SK-N-SH (cell line): ENCODE measurements at regions not wholly inside any gene's neighbourhood (a gene's known extent, or its start where the extent isn't known, plus 50 kb on each side); places are given as distances from the start of the nearest gene placed in this dataset.

Experiments used
- CTCF ChIA-PET: fragments of 300-600, 350-600 bp; formaldehyde crosslinking; extraction: SDS; loops from one replicate; lab custom pipeline; 2021; lab: Yijun Ruan, JAX
- POLR2A ChIA-PET: fragments of 350-600 bp; sonication (Branson Sonifier 250); formaldehyde crosslinking; extraction: SDS; loops from one replicate; lab custom pipeline; 2020; ENCODE audit warnings: antibody characterized with exemption, inconsistent platforms; lab: Yijun Ruan, JAX
- DNase-seq: peaks from one replicate; pipeline ENCODE4 v3.0.0; 2012
- H2AFZ ChIP-seq: fragments of 200-600 bp; sonication (generic); 2 replicates; pipeline ENCODE4 v1.8.1; 2016; ENCODE audit warnings: antibody characterized with exemption, mild to moderate bottlenecking, low read depth
- H3F3A ChIP-seq: fragments of 200-600 bp; sonication (generic); replicated peaks from 2 replicates; pipeline ENCODE3; 2016; ENCODE audit warnings: antibody characterized with exemption, mild to moderate bottlenecking; ENCODE audit not compliant: insufficient read depth
- H3K27ac ChIP-seq, 2 experiments: fragments of 200-500 bp in 1 of 2; fragments of 200-600 bp in 1 of 2; sonication (Bioruptor generic) in 1 of 2; sonication (generic), shearing (Covaris generic) in 1 of 2; 2 replicates each; pipeline versions ENCODE4 v1.5.1 to v1.6.1; 2014 to 2016; ENCODE audit warnings: low read depth in 2 of 2, inconsistent platforms in 1 of 2, low read length in 1 of 2, mild to moderate bottlenecking in 1 of 2, mixed read lengths in 1 of 2
- H3K27me3 ChIP-seq: fragments of 200-600 bp; sonication (generic), shearing (Covaris generic); 2 replicates; pipeline ENCODE4 v1.6.1; 2016; ENCODE audit warnings: mixed run types; ENCODE audit not compliant: insufficient read depth
- H3K36me3 ChIP-seq, 2 experiments: fragments of 200-500 bp in 1 of 2; fragments of 200-600 bp in 1 of 2; sonication (Bioruptor generic) in 1 of 2; sonication (generic) in 1 of 2; replicated peaks in 1 of 2; 2 replicates each; pipeline versions ENCODE3 to v1.5.1; 2014 to 2016; ENCODE audit warnings: low read length in 1 of 2, mild to moderate bottlenecking in 1 of 2; ENCODE audit not compliant: insufficient read depth in 2 of 2, control insufficient read depth in 1 of 2
- H3K4me1 ChIP-seq, 2 experiments: fragments of 200-500 bp in 1 of 2; fragments of 200-600 bp in 1 of 2; sonication (Bioruptor generic) in 1 of 2; sonication (generic), shearing (Covaris generic) in 1 of 2; 2 replicates each; pipeline versions ENCODE4 v1.5.1 to v1.6.1; 2014 to 2016; ENCODE audit warnings: low read depth in 1 of 2, low read length in 1 of 2, mixed run types in 1 of 2; ENCODE audit not compliant: insufficient read depth in 2 of 2, control insufficient read depth in 1 of 2
- H3K4me2 ChIP-seq: fragments of 200-600 bp; sonication (generic), shearing (Covaris generic); 2 replicates; pipeline ENCODE4 v1.6.1; 2017; ENCODE audit warnings: mixed run types
- H3K4me3 ChIP-seq, 2 experiments: fragments of 200-500 bp in 1 of 2; fragments of 200-600 bp in 1 of 2; sonication (Bioruptor generic) in 1 of 2; sonication (generic), shearing (Covaris generic) in 1 of 2; 2 replicates each; pipeline versions ENCODE4 v1.5.1 to v1.8.1; 2014 to 2016; ENCODE audit warnings: low read depth in 2 of 2, inconsistent platforms in 1 of 2, low read length in 1 of 2, mild to moderate bottlenecking in 1 of 2, mixed read lengths in 1 of 2, moderate library complexity in 1 of 2
- H3K79me2 ChIP-seq: fragments of 200-600 bp; sonication (generic); 2 replicates; pipeline ENCODE4 v1.8.1; 2017; ENCODE audit warnings: mild to moderate bottlenecking; ENCODE audit not compliant: insufficient read depth
- H3K9ac ChIP-seq: fragments of 200-600 bp; sonication (generic); 2 replicates; pipeline ENCODE4 v1.6.1; 2017; ENCODE audit warnings: mixed run types
- H3K9me2 ChIP-seq: fragments of 200-600 bp; sonication (generic); 2 replicates; pipeline ENCODE4 v1.6.1; 2017; ENCODE audit warnings: mixed run types
- H3K9me3 ChIP-seq: fragments of 200-600 bp; sonication (generic); 2 replicates; pipeline ENCODE4 v1.6.1; 2017; ENCODE audit warnings: mixed run types, mild to moderate bottlenecking, moderate library complexity
- H4K20me1 ChIP-seq: fragments of 200-600 bp; sonication (generic); 2 replicates; pipeline ENCODE4 v1.6.1; 2017; ENCODE audit warnings: mild to moderate bottlenecking, mixed run types; ENCODE audit not compliant: insufficient read depth
- EZH2phosphoT487 ChIP-seq: fragments of 200-600 bp; sonication (generic); IDR thresholded peaks from 2 replicates; pipeline ENCODE4 v1.6.1; 2017; ENCODE audit warnings: low read depth, mixed run types, mild to moderate bottlenecking, antibody characterized with exemption, moderate library complexity, borderline replicate concordance
- IRF3 ChIP-seq: fragments of 150-350 bp; IDR thresholded peaks from 2 replicates; pipeline ENCODE4 v1.6.1; 2016; ENCODE audit warnings: mild to moderate bottlenecking, low read depth, low read length
- MEF2A ChIP-seq: IDR thresholded peaks from 2 replicates; pipeline ENCODE4 v1.4.0; 2012; ENCODE audit warnings: low read depth, borderline replicate concordance
- NFIC ChIP-seq: IDR thresholded peaks from 2 replicates; pipeline ENCODE4 v1.4.0; 2012; ENCODE audit warnings: borderline replicate concordance
- NRF1 ChIP-seq: IDR thresholded peaks from 2 replicates; pipeline ENCODE4 v1.6.1; 2012; ENCODE audit warnings: low read depth, mild to moderate bottlenecking, low read length
- RFX5 ChIP-seq: IDR thresholded peaks from 2 replicates; pipeline ENCODE4 v1.6.1; 2012; ENCODE audit warnings: mild to moderate bottlenecking, improper control_type of control experiment, low read length
- SIN3A ChIP-seq: IDR thresholded peaks from 2 replicates; pipeline ENCODE4 v1.6.1; 2012; ENCODE audit warnings: low read depth, mild to moderate bottlenecking, low read length, moderate library complexity, borderline replicate concordance
- TAF1 ChIP-seq: IDR thresholded peaks from 2 replicates; pipeline ENCODE4 v1.6.1; 2012; ENCODE audit warnings: low read depth, mild to moderate bottlenecking, low read length, moderate library complexity, borderline replicate concordance
- USF2 ChIP-seq: fragments of 150-350 bp; IDR thresholded peaks from 2 replicates; pipeline ENCODE4 v1.6.1; 2017; ENCODE audit warnings: antibody characterized with exemption, low read length, low read depth, borderline replicate concordance
- WGBS: methylation state at CpG from one replicate; pipeline ENCODE4 v1.1.6; 2017; ENCODE audit warnings: low lambda C conversion rate; 5-methylcytosine and 5-hydroxymethylcytosine counted together

GRCh38 chr10:9009505-9009904, 955.0 kb downstream of the GATA3 start:
- Histone ChIP-seq H4K20me1 (no peaks in the 10 kb centered on the region), H3K27ac (no peak overlapping the region), H3K27me3 (no peaks in the 10 kb centered on the region), H3K9me2 (0 out of 2 replicates have a peak, but pooled peaks cover 6% of the 10 kb centered on the region), H2AFZ (no peak overlapping the region), H3K79me2 (no peaks in the 10 kb centered on the region), H3K4me1 (no peaks in the 10 kb centered on the region; a peak in 1 of 4 replicates), H3K4me3 (no peak overlapping the region), H3K36me3 (no peaks in the 10 kb centered on the region), H3K4me2 (no peak overlapping the region), H3K9ac (no peak overlapping the region), H3K9me3 (no peaks in the 10 kb centered on the region), H3F3A (peaks cover 14% of the 10 kb centered on the region)
- no peak for DNase-seq
- TF ChIP-seq SIN3A, result no peak
- no peak for TF ChIP-seq USF2
- TF ChIP-seq EZH2phosphoT487, result no peak
- TF ChIP-seq IRF3, result no peak
- no peak for TF ChIP-seq TAF1
- TF ChIP-seq MEF2A, result no peak
- CTCF ChIA-PET, result no interaction called here
- POLR2A ChIA-PET, result no interaction called here
- WGBS, result 70% methylated on average over 9 of the region's 9 CpGs

- H3K36me3 ChIP-seq, result no peaks in the 10 kb centered on the region
- no peak overlapping the region for H3K4me3 ChIP-seq
- ChIA-PET POLR2A (no interaction called here), CTCF (interaction anchor here (1.5 kb wide), 1 partner anchor 11 kb away, joined by 4 read pairs; no protein-coding TSS in a partner anchor)
- DNase-seq, result no peak
- no peaks in the 10 kb centered on the region for H3K27me3 ChIP-seq
- H3F3A ChIP-seq, result peaks cover 14% of the 10 kb centered on the region
- no peak overlapping the region for H2AFZ ChIP-seq
- no peak overlapping the region for H3K9ac ChIP-seq
- H3K4me2 ChIP-seq, result no peak overlapping the region
- TF ChIP-seq NFIC (no peak), RFX5 (no peak), NRF1 (no peak)
- no peaks in the 10 kb centered on the region for H4K20me1 ChIP-seq
- H3K9me3 ChIP-seq, result no peaks in the 10 kb centered on the region
- 21% methylated on average over 1 of the region's 1 CpG for WGBS
- no peaks in the 10 kb centered on the region; a peak in 1 of 4 replicates for H3K4me1 ChIP-seq
- 0 out of 2 replicates have a peak, but pooled peaks cover 6% of the 10 kb centered on the region for H3K9me2 ChIP-seq
- no peaks in the 10 kb centered on the region for H3K79me2 ChIP-seq
- H3K27ac ChIP-seq, result no peak overlapping the region
These were observed 955.6 kb downstream of the GATA3 start for GRCh38 chr10:9010093-9010492.
